Activated CD4-positive, alpha-beta memory T cell treated with anti-CD3 and anti-CD28 coated beads for 36 hours (primary cell): ENCODE measurements at regions not wholly inside any gene's neighbourhood (a gene's known extent, or its start where the extent isn't known, plus 50 kb on each side); places are given as distances from the start of the nearest gene placed in this dataset.

ENCODE experiments used
- CTCF ChIA-PET: fragments of 350-600 bp; sonication (Branson Sonifier 250); formaldehyde crosslinking; loops from one replicate; lab custom pipeline; 2021; ENCODE audit warnings: antibody characterized with exemption, inconsistent platforms; lab: Charles Lee
- POLR2A ChIA-PET: fragments of 350-600 bp; sonication (Branson Sonifier 250); formaldehyde crosslinking; loops from one replicate; lab custom pipeline; 2021; ENCODE audit warnings: antibody characterized with exemption; lab: Charles Lee
- DNase-seq: peaks from one replicate; pipeline ENCODE4 v3.0.0-alpha.2; 2020
- H3K27ac Mint-ChIP-seq: one replicate; pipeline ENCODE4 v1.8.0; 2021; ENCODE audit warnings: mixed read lengths
- H3K27me3 Mint-ChIP-seq: one replicate; pipeline ENCODE4 v1.8.0; 2021; ENCODE audit warnings: mixed read lengths
- H3K36me3 Mint-ChIP-seq: one replicate; pipeline ENCODE4 v1.8.0; 2021; ENCODE audit warnings: mixed read lengths
- H3K4me1 Mint-ChIP-seq: one replicate; pipeline ENCODE4 v1.8.0; 2021; ENCODE audit warnings: low read depth, mixed read lengths
- H3K4me3 Mint-ChIP-seq: one replicate; pipeline ENCODE4 v1.8.0; 2021; ENCODE audit warnings: mild to moderate bottlenecking, mixed read lengths
- H3K9me3 Mint-ChIP-seq: one replicate; pipeline ENCODE4 v1.8.0; 2021; ENCODE audit warnings: mixed read lengths
- intact Hi-C: fragments of 100-400 bp; cut with micrococcal nuclease; formaldehyde crosslinking; loops from one replicate; pipeline ENCODE4 v1.15.1; 2023

DNA sequence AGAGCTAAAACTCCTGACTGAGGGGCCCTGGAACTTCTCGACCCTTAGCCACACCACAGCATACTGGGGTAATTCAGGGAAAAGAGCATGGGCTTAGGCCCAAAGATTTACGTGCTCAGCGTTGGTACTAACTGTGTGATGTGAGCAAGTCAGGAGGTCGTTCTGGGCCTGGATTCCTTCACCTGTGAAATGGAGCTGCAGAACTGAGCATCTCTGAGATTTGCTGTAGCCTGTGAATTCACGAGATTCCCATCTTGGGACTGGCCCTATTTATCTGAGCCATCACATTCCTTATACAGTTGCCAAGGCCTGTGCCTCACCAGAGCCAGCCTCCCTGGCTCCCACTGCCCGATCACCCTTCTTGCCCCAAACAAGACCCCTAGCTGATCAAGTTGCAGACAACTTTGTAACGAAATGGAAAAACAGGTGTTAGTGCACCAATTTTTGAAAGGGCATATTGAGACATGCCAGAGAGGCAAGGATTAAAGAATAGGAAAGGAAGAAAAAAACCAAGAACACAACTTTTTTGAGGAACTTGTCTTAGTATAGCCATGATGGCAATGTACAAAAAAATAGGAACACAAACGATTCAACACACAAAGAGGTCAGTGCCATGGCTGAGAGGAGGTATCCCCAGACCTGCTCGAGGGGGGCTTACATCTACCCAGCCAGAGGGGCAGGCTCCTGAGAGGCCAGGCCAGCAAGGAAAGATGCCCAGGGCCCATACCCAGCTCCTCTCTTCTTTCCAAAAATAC, 323.0 kb upstream of the JARID2 start:
- Mint-ChIP-seq H3K27ac (no peak overlapping the region), H3K4me1 (no peaks in the 10 kb centered on the region), H3K36me3 (no peaks in the 10 kb centered on the region), H3K9me3 (no peaks in the 10 kb centered on the region), H3K4me3 (no peak overlapping the region), H3K27me3 (no peaks in the 10 kb centered on the region)
- ChIA-PET POLR2A (no interaction called here), CTCF (no interaction called here)
- no peak for DNase-seq
- intact Hi-C loops = no loop called here

DNA sequence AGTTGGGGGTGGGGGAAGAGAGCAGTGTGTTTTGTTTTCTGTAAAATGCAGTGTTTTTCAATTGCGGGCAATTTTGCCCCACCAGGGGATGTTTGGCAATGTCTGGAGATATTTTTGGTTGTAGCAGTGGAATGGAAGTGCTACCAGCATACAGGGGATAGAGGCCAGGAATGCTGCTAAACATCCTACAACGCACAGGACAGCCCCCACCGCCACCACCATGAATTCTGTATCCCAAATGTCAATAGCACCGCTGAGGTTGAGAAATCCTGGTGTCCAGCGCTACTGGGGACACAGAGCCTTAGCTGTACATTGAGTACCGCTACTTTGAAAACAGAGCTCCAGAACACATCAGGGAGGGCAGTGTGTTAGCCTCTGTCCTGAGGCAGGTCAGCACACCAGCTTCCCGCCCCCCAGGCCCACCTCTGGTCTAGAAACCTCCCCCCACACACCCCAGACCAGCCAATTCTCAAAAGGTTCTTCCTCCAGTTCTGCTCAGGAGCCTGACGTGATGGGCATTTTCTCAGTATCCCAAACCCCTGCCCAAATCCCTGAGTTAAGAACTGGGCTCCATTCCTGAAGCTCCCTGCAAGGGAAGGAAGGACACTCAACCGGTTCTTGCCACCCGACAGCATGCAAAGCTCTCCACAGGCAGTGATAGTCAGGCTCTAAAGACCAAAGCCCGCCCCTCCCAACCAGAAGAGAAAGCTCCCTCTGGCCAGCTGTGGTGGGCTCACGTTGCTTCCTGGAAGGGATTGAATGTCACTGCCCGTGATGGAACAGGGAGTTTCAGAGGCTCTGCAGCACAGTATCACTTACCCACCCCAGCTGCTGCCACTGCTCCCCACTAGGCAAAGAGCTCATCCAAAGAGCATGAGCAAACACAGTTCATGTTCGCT, 321.5 kb upstream of the JARID2 start:
- intact Hi-C loops = no loop called here
- POLR2A ChIA-PET = no interaction called here
- Mint-ChIP-seq H3K27ac (no peak overlapping the region), H3K4me1 (no peaks in the 10 kb centered on the region), H3K27me3 (no peaks in the 10 kb centered on the region), H3K9me3 (no peaks in the 10 kb centered on the region), H3K36me3 (no peaks in the 10 kb centered on the region), H3K4me3 (no peak overlapping the region)
- DNase-seq = no peak
- CTCF ChIA-PET = no interaction called here

DNA sequence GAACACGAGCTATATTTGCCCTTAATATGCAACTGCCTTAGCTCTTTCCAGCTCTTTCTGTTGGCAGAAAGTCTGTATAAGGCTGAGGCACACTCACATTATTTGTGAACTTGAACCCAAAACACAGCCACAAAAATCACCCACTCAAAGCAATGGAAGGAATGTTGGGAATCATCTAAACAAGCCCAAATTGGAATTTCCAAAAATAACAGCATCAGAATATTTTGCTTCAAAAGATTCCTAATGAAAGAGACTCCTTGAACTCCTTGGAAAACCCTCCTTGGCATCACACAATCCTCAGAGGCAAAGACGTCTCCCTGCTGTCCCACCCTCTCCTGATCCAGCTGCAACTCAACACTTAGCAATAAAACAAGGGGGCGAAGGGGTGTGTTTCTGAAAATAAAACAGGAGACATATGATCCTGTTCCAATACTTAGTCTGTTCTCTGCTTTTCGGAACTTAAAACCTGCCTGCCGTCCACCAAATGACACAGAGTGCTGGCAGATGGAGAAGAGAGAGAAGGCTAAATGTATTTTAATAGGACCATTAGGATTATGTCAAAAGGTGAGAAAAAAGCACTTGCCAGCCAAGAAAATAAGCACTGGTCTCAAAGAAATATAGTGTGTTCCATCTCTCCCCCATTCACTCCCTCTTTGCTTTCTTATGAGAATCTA, 320.7 kb upstream of the JARID2 start:
- Mint-ChIP-seq H3K4me3 (no peak overlapping the region), H3K27me3 (no peaks in the 10 kb centered on the region), H3K9me3 (no peaks in the 10 kb centered on the region), H3K36me3 (no peaks in the 10 kb centered on the region), H3K27ac (no peak overlapping the region), H3K4me1 (no peaks in the 10 kb centered on the region)
- intact Hi-C loops = no loop called here
- ChIA-PET CTCF (no interaction called here), POLR2A (no interaction called here)
- no peak for DNase-seq

DNA sequence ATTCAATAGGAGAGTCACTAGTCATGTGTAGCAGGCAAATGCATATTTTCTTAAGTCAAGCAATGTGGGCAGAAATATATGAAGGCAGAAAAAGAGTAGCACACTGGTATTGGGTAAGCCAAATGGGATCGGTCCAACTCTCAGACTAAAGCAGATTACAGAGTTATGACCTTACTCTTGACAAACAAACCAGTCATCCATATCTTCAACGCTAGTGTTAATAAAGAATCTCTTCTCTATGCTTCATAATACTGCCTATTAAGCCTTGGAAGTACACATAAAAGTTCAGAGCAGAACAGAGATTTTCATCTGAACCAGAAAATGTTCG, 320.2 kb upstream of the JARID2 start:
- H3K36me3 Mint-ChIP-seq = no peaks in the 10 kb centered on the region
- no peaks in the 10 kb centered on the region for H3K27me3 Mint-ChIP-seq
- no peaks in the 10 kb centered on the region for H3K4me1 Mint-ChIP-seq
- H3K9me3 Mint-ChIP-seq = no peaks in the 10 kb centered on the region
- CTCF ChIA-PET = no interaction called here
- no peak overlapping the region for H3K4me3 Mint-ChIP-seq
- H3K27ac Mint-ChIP-seq = no peak overlapping the region
- DNase-seq = no peak
- POLR2A ChIA-PET = no interaction called here
- intact Hi-C loops = no loop called here

DNA sequence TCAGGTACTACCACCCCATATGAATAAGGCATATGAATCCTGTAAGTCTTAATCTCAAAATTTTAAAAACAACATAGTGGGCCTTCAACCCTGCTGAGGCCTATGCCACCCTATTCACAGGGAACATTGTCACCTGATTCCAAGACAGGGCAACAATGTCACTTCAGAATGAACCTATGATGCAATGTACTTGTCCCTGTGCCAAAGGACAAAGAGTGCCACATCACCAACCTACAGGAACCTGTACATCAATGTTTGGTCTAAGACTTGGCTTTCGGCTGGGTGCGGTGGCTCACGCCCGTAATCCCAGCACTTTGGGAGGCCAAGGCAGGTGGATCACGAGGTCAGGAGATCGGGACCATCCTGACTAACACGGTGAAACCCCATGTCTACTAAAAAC, 318.5 kb upstream of the JARID2 start:
- no peaks in the 10 kb centered on the region for H3K4me1 Mint-ChIP-seq
- ChIA-PET CTCF (no interaction called here), POLR2A (no interaction called here)
- intact Hi-C loops = no loop called here
- no peak for DNase-seq
- no peaks in the 10 kb centered on the region for H3K9me3 Mint-ChIP-seq
- no peak overlapping the region for H3K27ac Mint-ChIP-seq
- no peaks in the 10 kb centered on the region for H3K27me3 Mint-ChIP-seq
- H3K36me3 Mint-ChIP-seq = no peaks in the 10 kb centered on the region
- no peak overlapping the region for H3K4me3 Mint-ChIP-seq

DNA sequence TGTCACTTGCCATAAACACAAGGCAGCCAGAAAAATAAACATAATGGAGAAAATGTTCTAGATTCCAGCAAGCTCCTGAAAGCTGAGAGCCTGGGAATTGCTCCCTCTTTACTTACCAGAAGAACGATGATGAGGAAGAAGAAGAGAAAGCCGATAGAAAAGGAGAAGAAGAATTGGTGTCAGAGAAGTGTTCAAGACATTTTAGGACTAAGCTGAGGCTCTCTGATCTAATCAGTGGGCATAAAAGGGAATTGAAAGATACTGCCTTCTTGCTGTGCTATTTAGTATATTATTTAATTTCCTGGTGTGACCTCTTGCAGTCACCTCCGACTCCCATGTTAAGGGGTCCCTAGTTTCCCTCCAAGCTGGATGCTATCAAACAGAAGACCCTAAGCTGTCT, 316.6 kb upstream of the JARID2 start:
- H3K4me1 Mint-ChIP-seq = peaks cover 4% of the 10 kb centered on the region
- intact Hi-C loops = no loop called here
- POLR2A ChIA-PET = no interaction called here
- no peaks in the 10 kb centered on the region for H3K9me3 Mint-ChIP-seq
- no peak overlapping the region for H3K4me3 Mint-ChIP-seq
- H3K36me3 Mint-ChIP-seq = no peaks in the 10 kb centered on the region
- DNase-seq = no peak
- H3K27ac Mint-ChIP-seq = no peak overlapping the region
- H3K27me3 Mint-ChIP-seq = no peaks in the 10 kb centered on the region
- CTCF ChIA-PET = no interaction called here

DNA sequence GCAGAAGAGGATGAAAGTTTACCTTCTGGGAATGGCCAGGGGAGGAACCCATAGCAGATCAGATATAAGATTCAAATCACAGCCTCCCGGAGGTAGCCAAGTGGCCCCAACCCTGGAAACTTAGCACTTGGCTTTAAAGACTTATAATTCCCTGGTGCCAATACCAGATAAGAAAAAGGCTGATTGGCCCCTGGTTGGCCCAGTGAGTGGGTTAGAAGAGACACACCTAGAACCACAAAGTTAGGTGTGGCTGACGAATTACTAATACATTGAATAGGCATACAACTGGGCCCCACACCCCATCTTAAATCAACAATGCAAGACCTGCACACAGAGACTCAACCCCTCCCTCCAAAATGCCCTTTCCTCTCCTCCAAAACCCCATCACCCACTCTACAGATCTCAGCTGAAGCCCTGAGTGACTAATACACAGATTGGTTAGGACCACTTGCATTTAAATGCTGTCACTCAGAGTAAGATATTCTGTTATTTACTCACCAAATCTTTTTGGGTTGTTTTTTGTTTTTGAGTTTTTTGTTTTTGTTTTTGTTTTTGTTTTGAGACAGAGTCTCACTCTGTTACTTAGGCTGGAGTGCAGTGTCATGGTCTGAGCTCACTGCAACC, 315.4 kb upstream of the JARID2 start:
- CTCF ChIA-PET = no interaction called here
- H3K36me3 Mint-ChIP-seq = no peaks in the 10 kb centered on the region
- no peak overlapping the region for H3K27ac Mint-ChIP-seq
- DNase-seq = no peak
- no peak overlapping the region for H3K4me3 Mint-ChIP-seq
- no peaks in the 10 kb centered on the region for H3K9me3 Mint-ChIP-seq
- peaks cover 4% of the 10 kb centered on the region for H3K4me1 Mint-ChIP-seq
- intact Hi-C loops = no loop called here
- POLR2A ChIA-PET = no interaction called here
- no peaks in the 10 kb centered on the region for H3K27me3 Mint-ChIP-seq

DNA sequence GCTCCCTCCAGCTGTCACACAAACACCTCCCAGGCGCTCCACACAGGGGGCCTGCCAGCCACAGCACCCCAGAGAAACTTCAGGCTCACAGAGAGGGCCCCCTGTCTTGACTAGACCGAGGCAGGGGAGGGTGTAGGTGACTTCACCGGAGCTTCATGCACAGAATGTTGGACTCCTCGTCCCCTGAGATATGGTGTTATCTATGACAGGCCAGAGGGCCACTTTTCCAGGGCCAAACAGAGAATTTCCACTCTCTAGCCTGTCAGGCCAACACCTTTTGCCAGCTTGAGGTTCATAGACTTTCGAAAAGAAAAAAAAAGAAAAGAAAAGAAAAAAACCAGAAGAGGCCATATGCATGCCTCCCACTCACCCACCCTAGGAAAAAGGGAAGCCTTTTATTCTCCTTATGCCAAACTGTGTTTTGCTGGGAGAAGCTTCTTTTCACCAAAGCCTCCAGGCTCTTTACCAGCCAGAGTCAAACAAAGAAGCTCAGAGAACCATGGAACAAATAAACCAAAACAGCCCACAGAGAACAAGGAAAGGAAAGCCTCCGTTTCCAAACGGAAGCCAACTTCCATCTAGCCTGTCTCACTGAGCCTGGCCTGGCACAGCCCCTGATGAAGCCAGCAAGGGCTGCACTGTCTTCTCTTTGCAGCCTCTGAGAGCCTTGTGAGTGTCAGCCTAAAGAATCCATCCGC, 313.2 kb upstream of the JARID2 start:
- POLR2A ChIA-PET = no interaction called here
- CTCF ChIA-PET = no interaction called here
- intact Hi-C loops = no loop called here
- Mint-ChIP-seq H3K27ac (no peak overlapping the region), H3K27me3 (no peaks in the 10 kb centered on the region), H3K4me3 (no peak overlapping the region), H3K4me1 (peaks cover 4% of the 10 kb centered on the region), H3K36me3 (no peaks in the 10 kb centered on the region), H3K9me3 (no peaks in the 10 kb centered on the region)
- DNase-seq = no peak

DNA sequence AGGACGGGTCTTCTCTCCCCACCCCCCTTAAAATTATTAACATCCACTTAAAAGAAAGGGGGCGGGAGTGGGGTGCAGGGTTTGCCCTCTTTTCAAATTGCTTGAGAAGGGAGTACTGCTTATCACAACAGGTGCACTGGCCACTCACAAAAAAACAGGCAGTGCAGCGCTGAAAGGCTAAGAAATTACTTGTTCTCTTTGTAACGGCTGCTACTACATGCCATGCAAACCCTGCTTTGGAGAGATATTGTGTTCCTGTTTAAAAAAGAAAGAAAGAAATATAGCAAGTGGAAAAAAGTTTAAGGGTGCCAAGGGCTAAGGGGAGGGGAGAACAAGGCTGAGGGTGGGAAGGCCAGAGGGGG, 312.7 kb upstream of the JARID2 start:
- H3K4me1 Mint-ChIP-seq = peaks cover 4% of the 10 kb centered on the region
- CTCF ChIA-PET = no interaction called here
- POLR2A ChIA-PET = no interaction called here
- no peak for DNase-seq
- no peaks in the 10 kb centered on the region for H3K9me3 Mint-ChIP-seq
- no peaks in the 10 kb centered on the region for H3K36me3 Mint-ChIP-seq
- H3K27me3 Mint-ChIP-seq = no peaks in the 10 kb centered on the region
- intact Hi-C loops = no loop called here
- no peak overlapping the region for H3K27ac Mint-ChIP-seq
- H3K4me3 Mint-ChIP-seq = no peak overlapping the region

DNA sequence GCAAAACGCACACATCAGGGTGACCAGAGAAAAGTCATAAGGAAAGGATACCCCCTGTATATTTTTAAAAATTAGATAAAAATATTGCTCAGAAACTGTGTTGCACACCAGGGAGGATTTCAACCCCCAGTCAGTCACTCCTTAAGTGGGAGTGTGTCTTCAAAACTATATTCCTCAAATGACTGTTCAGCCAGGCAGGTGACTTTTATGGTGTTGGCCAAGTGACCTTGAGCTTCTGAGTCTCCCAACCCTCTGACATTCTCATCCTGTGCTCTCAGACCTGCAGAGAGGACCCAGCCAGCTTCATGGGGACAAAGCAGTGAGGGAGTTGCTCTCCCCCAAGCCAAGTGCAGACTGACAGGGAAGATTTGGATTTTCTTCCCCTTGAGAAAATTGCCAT, 311.9 kb upstream of the JARID2 start:
- POLR2A ChIA-PET = no interaction called here
- H3K27me3 Mint-ChIP-seq = no peaks in the 10 kb centered on the region

DNA sequence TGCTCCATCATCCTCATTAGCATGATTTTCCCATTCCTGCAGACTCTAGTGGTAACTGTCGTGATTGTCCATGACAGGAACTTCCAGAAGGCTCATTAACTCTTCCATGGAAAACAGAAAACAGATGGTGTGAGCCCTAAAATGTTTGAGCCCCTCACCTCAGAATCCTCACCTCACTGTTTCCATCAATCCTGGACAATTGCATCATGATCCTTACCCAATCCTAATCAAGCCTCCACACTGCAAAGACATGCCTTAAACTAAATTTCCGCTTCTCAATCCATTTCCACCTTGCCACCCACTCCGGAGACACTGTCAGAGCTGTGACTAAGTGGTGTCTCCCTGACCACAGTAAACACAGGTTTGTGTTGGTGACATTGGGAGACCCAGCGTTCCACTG, 311.0 kb upstream of the JARID2 start:
- no peak for DNase-seq
- Mint-ChIP-seq H3K4me1 (peaks cover 4% of the 10 kb centered on the region), H3K4me3 (no peak overlapping the region), H3K36me3 (no peaks in the 10 kb centered on the region), H3K27me3 (no peaks in the 10 kb centered on the region), H3K9me3 (no peaks in the 10 kb centered on the region), H3K27ac (no peak overlapping the region)
- POLR2A ChIA-PET = no interaction called here
- CTCF ChIA-PET = no interaction called here
- intact Hi-C loops = no loop called here

More for the DNA sequence above, 311.9 kb upstream of the JARID2 start:
- DNase-seq = peak; percentile 11
- no peak overlapping the region for H3K4me3 Mint-ChIP-seq
- no peaks in the 10 kb centered on the region for H3K9me3 Mint-ChIP-seq
- CTCF ChIA-PET = no interaction called here
- H3K36me3 Mint-ChIP-seq = no peaks in the 10 kb centered on the region
- no peak overlapping the region for H3K27ac Mint-ChIP-seq
- H3K4me1 Mint-ChIP-seq = peaks cover 4% of the 10 kb centered on the region
- intact Hi-C loops = no loop called here

DNA sequence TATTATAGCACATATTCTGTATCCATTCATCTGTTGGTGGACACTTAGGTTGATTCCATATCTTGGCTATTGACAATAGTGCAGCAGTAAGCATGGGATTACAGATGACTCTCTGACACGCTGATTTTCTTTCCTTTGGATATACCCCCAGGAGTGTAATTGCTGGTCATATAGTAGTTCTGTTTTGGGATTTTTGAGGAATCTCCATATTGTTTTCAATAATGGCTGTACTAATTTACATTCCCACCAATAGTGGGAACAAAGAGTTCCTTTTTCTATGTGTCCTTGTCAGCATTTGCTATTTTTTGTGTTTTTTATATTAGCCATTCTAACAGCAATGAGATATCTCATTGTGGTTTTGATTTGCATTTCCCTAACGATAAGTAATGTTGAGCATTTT, 309.0 kb upstream of the JARID2 start:
- Mint-ChIP-seq H3K4me3 (no peak overlapping the region), H3K36me3 (no peaks in the 10 kb centered on the region), H3K27ac (no peak overlapping the region), H3K27me3 (no peaks in the 10 kb centered on the region), H3K4me1 (peaks cover 4% of the 10 kb centered on the region), H3K9me3 (no peaks in the 10 kb centered on the region)
- ChIA-PET POLR2A (interaction anchor here (0.7 kb wide), 1 partner anchor 250 kb away, joined by 3 read pairs; no protein-coding TSS in a partner anchor), CTCF (interaction anchor here (0.7 to 0.8 kb wide), 2 partner anchors 148 to 870 kb away, joined by 3 read pairs; no protein-coding TSS in a partner anchor)
- intact Hi-C loops = no loop called here
- DNase-seq = no peak
